NCI-H2171 (cell line): ENCODE measurements at regions not wholly inside any gene's neighbourhood (a gene's known extent, or its start where the extent isn't known, plus 50 kb on each side); places are given as distances from the start of the nearest gene placed in this dataset.
"Not testable (repeated sequence)": the region's sequence is repeated elsewhere in the genome, so short reads cannot be mapped to it uniquely, and the experiment has no call there.

ENCODE experiments used
- DNase-seq: peaks from one replicate; lab custom pipeline; 2025; lab: John Stamatoyannopoulos, UW

GRCh38 chr7:10593080-10593479, 380.6 kb upstream of the PHF14 start:
- no peak for DNase-seq

GRCh38 chr7:10596827-10597226, 376.8 kb upstream of the PHF14 start:
- no peak for DNase-seq

- no peak for DNase-seq
Measured at GRCh38 chr7:10604128-10604527, 369.5 kb upstream of the PHF14 start.

GRCh38 chr7:10612950-10613349, 360.7 kb upstream of the PHF14 start:
- no peak for DNase-seq

GRCh38 chr7:10618953-10619352, 354.7 kb upstream of the PHF14 start:
- no peak for DNase-seq

- no peak for DNase-seq
Measured at GRCh38 chr7:10632712-10633111, 341.0 kb upstream of the PHF14 start.

DNA sequence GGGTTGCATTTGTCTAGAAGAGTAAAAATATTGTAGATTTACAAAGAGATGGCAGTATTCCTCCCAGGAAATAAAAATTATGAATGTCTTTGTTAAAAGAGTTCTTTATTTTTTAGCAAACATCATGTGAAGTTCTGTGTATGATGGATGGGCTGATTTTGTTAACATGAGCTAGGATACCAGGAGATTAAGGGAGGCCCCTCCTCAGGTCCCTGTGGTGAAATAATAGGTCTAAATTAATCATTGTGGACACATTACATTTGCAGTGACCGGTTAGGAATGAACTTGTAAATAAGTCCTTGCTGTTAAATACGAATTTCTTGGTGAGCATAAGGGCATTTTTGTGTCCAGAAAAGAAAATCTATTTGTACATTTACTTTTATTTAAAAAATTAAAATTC, 339.4 kb upstream of the PHF14 start:
- DNase-seq = no peak

GRCh38 chr7:10637991-10638390, 335.7 kb upstream of the PHF14 start:
- no peak for DNase-seq

DNA sequence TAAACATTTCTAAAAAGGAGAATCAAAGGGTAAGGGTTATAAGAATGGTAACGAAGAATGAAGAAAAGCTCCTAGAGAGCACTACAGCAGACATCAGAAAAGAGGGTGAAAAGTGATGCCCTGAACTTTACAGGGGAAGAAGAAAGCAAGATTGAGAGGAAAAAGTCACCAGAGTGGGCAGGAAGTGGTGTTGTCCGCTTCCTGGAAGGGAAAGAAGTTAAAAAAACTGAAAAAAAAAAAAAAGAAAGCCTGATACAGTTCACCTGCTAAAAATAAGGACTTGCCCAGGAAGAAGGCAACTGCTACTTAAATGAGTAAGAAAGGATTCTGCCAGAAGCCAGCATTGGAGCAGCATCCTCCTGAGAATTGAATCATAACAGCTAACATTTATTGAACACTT, 330.1 kb upstream of the PHF14 start:
- no peak for DNase-seq

DNA sequence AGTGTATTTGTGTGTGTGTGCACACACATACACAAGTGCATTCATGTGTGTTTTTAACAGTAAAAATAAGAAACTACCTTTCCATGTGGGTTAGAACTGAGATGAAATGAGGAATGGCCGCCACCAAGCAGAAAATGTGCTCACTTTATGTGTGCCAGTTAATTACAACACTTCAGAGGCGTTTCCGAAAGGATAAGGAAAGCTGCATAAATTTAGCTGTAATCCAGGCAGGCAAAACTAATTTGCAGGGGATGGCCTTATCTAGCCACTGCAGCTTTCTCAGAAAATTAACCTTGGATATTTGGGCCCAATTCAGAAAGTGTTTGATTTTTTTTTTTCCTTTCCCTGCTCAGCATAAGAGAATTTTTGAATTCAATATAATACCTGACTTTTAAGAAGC, 328.8 kb upstream of the PHF14 start:
- no peak for DNase-seq

- no peak for DNase-seq
Measured at GRCh38 chr7:10646194-10646593, 327.5 kb upstream of the PHF14 start.

DNA sequence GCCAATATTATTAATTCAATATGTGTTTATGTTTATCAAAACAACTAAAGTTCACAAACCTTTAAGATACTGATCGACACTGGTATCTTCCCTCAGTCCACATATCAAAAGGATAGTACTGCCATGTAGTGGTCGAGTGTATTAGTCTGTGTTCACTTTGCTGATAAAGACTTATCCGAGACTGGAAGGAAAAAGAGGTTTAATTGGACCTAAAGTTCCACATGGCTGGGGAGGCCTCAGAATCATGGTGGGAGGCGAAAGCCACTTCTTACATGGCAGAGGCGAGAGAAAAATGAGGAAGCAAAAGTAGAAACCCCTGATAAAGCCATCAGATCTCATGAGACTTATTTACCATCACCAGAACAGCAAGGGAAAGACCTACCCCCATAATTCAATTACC, 325.4 kb upstream of the PHF14 start:
- DNase-seq = no peak

DNA sequence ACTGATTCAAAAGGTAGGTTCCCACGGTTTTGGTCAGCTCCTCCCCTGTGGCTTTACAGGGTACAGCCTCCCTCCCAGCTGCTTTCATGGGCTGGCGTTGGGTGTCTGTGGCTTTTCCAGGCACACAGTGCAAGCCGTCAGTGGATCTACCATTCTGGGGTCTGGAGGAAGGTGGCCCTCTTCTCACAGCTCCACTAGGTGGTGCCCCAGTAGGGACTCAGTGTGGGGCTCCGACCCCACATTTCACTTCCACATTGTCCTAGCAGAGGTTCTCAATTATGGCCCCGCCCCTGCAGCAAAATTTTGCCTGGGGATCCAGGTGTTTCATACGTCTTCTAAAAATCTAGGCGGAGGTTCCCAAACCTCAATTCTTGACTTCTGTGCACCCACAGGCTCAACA, 324.6 kb upstream of the PHF14 start:
- not testable (repeated sequence) for DNase-seq

DNA sequence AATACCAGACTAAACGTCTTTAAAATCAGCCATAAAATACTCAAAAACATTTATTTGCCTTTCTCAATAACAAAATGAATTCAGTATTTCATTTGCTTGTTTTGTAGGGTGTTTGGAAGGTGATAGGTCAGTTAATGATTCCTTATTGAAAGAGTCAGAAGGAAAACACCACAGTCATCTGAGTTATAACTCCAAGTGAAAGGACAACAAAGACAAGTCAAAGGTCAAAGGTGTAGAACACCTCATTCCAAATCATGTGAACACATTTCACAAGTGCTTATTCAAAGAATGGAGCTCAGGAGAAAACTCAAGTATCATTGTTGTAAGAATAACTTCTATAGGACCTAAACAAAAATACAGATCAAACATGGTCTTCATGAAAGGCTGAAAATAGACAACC, 318.6 kb upstream of the PHF14 start:
- no peak for DNase-seq

DNA sequence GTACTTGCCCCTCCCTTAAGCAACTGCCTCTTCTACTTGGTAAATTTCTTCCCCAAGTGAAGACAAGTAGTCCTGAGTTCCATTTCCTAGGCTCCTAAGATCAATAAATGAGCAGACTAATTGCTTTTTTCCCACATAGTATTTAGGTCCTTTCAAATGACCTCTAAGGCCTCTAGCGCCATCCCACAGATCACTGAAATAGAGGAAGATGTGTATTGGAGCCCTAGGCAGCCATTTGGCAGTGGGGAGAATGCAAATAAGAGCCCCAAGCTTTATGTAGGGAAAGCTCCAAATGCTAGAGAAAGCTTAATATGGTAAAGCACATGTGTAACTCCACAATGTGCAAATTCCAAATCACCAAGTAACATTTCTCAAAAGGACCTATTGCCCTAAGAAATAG, 316.5 kb upstream of the PHF14 start:
- DNase-seq = no peak

DNA sequence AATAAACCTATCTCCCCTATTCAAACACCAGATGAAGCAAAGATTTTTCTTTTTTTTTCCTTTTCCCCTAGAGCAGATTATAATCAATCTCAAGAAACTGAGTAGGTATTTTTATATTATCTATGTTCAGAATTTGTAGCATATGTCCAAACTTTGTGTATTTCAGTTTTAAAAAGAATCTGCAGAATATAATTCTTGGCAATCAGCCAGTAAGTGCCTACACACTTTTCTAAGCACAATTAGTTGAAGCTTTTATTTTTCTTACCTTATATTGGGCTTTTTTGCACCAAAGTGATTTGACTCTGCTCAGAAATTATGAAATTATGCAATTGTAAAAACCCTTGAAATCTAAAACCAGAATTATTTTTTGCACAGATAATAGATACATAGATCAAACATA, 315.8 kb upstream of the PHF14 start:
- no peak for DNase-seq

DNA sequence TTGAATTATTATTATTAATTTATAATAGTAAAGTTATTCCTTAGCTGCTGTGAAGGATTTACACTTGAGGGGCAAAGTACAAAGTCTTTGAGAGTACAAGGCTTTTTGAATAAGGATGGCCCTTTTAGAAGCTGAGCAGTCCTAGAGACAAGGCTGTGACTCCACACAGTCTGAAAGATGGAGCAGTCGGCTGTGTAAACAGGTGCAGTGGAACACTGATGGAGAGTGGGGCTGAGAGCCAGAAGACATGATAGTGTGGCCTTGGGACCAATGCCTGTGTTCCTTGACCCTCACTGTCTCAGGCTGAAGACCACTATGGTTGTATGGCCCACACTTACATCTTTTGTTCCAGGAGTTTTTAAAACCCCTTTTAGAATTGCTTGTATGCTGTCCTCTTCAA, 311.2 kb upstream of the PHF14 start:
- DNase-seq = no peak

DNA sequence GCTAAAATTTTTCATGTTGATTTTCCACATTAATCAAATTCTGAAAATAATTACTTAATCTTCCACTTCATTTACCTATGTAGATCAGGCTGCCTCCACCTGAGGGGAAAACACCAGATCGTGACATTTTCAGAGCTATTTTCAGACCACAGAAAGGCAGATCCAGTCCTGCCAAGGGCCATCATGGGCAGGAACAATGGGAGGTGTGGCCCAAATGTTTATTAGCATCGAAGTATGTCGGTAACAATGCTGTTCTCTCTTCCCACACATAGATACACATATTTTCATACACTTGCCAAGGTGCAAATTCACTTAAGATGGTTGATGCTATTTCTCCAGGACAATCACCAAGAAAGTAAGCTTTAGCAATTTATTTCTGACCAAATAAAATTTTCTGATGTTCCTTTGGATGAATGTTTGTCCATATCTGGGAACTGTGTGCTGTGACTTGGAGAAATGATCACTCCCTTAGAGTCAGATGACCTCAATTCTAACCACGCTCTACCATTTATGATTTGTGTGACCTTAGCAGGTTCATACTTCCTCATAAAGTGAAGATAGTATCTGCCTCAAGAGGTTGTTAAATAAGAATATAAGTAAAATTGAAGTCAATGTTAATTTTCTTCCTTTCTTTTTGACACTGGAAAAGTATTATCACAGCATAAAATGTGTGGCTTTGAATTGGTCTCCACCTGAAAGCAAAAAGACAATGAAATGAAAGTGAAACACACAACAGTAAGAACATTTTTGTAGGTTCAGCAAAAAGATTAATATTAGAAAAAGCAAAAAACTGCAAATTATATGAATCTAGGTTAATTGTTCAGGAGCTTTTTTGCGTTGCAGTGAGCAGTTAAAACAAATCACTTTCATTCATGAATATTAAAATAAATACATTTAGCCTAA, 310.4 kb upstream of the PHF14 start:
- DNase-seq = no peak

DNA sequence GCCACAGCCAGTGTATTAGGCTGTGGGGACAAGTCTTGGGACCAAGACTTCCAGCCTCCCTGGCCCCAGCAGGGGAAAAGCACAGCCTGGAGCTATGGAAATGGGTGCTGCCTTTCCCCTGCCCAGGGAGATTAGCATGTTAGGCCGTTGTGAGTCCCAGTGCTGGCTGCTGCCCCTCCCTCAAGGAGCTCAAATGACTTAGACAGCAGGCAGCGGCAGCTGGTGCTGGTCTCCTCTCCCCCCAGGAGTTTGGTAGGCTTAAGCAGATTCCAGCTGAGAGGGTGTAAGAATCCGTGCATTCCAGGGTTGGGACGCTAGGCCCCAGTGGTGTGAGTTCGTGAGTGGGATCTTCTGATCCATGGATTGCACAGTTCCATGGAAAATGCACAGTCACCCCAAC, 301.5 kb upstream of the PHF14 start:
- DNase-seq = peak; percentile 32

GRCh38 chr7:10677211-10677610, 296.5 kb upstream of the PHF14 start:
- DNase-seq = peak; percentile 45

- DNase-seq = no peak
Measured at GRCh38 chr7:10677668-10678232, 295.9 kb upstream of the PHF14 start.

DNA sequence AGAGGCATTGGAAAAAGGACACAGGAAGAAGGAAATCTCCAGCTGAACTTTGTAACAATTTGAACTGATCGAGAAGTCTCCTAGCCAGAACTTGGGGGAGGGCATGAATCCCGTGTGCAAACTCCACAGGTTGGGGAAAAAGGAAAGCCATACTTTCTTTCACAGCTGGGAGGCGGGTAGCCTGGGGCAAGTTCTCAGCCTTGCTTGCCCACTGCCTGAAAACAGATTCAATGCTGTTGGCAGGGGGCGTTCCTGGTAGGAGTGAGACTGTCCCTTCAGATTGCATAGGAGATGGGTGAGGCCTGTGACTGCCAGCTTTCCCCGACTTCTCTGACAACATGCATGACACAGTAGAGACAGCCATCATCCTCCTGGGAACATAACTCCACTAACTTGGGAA, 289.1 kb upstream of the PHF14 start:
- no peak for DNase-seq

- DNase-seq = peak; percentile 42
Measured at GRCh38 chr7:10685040-10685439, 288.6 kb upstream of the PHF14 start.

DNA sequence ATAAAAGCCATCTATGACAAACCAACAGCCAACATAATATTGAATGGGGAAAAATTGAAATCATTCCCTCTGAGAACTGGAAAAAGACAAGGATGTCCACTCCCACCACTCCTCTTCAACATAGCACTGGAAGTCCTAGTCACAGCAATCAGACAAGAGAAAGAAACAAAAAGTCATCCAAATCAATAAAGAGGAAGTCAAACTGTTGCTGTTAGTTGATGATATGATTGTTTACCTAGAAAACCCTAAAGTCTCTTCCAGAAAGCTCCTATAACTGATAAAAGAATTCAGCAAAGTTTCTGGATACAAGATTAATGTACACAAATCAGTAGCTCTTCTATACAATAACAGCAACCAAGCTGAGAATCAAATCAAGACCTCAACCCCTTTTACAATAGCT, 285.1 kb upstream of the PHF14 start:
- DNase-seq = no peak
